ENCODE measurements at regions not wholly inside any gene's neighbourhood (a gene's known extent, or its start where the extent isn't known, plus 50 kb on each side); places are given as distances from the start of the nearest gene placed in this dataset.

DNA sequence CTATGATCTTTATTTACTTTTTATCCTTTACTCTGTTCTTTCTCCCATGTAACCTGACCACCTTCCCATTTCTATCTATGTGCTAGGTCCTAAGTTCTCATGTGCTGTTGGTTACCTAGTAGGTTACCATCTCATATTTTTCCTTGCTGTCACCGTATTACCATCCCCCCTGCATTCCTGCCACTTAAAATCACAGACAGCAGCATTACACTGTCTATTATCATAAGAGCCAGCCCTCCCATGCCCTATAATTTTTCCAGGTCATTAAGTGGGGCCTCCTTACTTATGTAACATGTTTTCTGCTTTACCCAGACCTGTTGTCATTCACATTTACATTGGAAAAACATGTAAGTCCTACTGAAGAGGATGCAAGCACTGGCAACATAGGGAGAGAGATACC is 202.9 kb downstream of the HS3ST3A1 start:
- no peak overlapping the region for H3K4me3 Mint-ChIP-seq
- no peaks in the 10 kb centered on the region for H3K27me3 Mint-ChIP-seq (ENCODE audit: insufficient read depth)
- no peak overlapping the region for H3K27ac Mint-ChIP-seq
- H3K9me3 Mint-ChIP-seq = no peaks in the 10 kb centered on the region
- no peak for DNase-seq
- H3K36me3 Mint-ChIP-seq (ENCODE audit: low read depth) = no peaks in the 10 kb centered on the region
- TF ChIP-seq, protein P1, sequence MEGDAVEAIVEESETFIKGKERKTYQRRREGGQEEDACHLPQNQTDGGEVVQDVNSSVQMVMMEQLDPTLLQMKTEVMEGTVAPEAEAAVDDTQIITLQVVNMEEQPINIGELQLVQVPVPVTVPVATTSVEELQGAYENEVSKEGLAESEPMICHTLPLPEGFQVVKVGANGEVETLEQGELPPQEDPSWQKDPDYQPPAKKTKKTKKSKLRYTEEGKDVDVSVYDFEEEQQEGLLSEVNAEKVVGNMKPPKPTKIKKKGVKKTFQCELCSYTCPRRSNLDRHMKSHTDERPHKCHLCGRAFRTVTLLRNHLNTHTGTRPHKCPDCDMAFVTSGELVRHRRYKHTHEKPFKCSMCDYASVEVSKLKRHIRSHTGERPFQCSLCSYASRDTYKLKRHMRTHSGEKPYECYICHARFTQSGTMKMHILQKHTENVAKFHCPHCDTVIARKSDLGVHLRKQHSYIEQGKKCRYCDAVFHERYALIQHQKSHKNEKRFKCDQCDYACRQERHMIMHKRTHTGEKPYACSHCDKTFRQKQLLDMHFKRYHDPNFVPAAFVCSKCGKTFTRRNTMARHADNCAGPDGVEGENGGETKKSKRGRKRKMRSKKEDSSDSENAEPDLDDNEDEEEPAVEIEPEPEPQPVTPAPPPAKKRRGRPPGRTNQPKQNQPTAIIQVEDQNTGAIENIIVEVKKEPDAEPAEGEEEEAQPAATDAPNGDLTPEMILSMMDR (IDR thresholded peaks at IDR 0.05) = no peak
- H3K4me1 Mint-ChIP-seq (ENCODE audit: low read depth) = peaks cover 38% of the 10 kb centered on the region

DNA sequence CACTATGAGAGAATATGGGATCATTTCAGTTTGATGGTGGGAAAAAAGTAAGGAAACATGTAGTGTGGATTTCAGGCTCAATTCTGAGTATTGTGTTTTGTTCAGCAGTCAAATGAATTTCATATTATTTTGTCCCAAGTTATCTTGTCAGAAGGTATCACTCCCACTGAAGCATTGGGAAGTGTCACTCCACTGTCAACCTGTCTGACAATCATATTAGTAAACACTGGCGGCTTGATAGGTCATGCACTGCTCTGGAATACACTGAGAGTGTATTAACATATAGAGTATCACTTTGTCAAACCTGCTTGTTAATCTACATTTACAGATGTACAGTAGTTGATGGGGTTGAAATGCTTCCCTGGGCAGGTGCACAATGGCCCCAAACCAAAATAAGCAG is 203.6 kb downstream of the HS3ST3A1 start:
- DNase-seq = no peak
- Mint-ChIP-seq H3K36me3 (ENCODE audit: low read depth) (no peaks in the 10 kb centered on the region), H3K4me1 (ENCODE audit: low read depth) (peaks cover 39% of the 10 kb centered on the region), H3K27ac (no peak overlapping the region), H3K4me3 (no peak overlapping the region), H3K9me3 (no peaks in the 10 kb centered on the region), H3K27me3 (ENCODE audit: insufficient read depth) (no peaks in the 10 kb centered on the region)
- TF ChIP-seq, protein P1 (IDR thresholded peaks at IDR 0.05) = no peak

DNA sequence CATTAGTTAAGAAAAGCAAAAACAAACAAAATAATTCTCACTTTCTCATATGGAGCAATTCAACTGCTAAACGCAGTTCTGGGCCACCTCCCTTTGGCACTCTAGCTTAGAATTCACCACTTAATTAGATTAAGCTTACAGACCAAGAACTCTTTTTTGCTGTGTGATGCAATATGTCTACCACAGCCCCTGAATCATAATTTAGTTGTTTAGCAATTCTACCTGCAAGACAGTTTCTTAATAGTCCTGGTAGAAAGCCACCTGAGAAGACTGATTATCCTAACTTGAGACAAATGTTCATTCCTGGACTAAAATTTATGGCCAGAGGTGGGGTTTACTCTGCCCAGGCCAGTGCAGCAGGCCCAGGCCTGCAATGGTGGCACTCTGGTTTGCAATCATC is 205.9 kb downstream of the HS3ST3A1 start:
- H3K9me3 Mint-ChIP-seq = no peaks in the 10 kb centered on the region
- H3K27ac Mint-ChIP-seq = peak overlapping the region; percentile 32; the same call in 1 of the 2 replicates
- H3K4me1 Mint-ChIP-seq (ENCODE audit: low read depth) = peaks cover 54% of the 10 kb centered on the region
- no peak for DNase-seq
- no peak overlapping the region for H3K4me3 Mint-ChIP-seq
- H3K36me3 Mint-ChIP-seq (ENCODE audit: low read depth) = no peaks in the 10 kb centered on the region
- H3K27me3 Mint-ChIP-seq (ENCODE audit: insufficient read depth) = no peaks in the 10 kb centered on the region
- TF ChIP-seq, protein P1 (IDR thresholded peaks at IDR 0.05) = no peak

DNA sequence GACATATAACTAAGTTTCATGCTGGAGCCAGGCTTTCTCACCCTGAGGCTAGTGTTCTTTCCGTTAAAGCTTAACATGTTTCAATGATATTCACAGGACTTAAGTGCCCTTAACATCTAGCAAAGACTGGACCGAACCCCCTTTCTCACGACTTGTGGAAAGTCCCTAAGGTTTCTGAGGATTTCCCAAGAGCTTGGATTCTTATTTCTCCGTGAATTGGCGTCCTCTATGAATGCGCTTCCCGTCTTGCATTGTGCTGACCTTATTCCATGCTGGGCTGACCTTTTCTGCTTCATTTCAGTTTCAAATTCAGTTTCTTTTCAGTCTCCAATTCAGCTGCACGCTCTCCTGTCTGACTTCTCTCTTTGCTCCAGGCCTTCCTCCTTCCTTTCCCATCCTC is 206.4 kb downstream of the HS3ST3A1 start:
- H3K9me3 Mint-ChIP-seq = no peaks in the 10 kb centered on the region
- no peak for DNase-seq
- H3K4me1 Mint-ChIP-seq (ENCODE audit: low read depth) = peaks cover 49% of the 10 kb centered on the region
- no peaks in the 10 kb centered on the region for H3K36me3 Mint-ChIP-seq (ENCODE audit: low read depth)
- peak overlapping the region; percentile 32; the same call in 1 of the 2 replicates for H3K27ac Mint-ChIP-seq
- H3K27me3 Mint-ChIP-seq (ENCODE audit: insufficient read depth) = no peaks in the 10 kb centered on the region
- no peak overlapping the region for H3K4me3 Mint-ChIP-seq
- TF ChIP-seq, protein P1 (IDR thresholded peaks at IDR 0.05) = no peak

DNA sequence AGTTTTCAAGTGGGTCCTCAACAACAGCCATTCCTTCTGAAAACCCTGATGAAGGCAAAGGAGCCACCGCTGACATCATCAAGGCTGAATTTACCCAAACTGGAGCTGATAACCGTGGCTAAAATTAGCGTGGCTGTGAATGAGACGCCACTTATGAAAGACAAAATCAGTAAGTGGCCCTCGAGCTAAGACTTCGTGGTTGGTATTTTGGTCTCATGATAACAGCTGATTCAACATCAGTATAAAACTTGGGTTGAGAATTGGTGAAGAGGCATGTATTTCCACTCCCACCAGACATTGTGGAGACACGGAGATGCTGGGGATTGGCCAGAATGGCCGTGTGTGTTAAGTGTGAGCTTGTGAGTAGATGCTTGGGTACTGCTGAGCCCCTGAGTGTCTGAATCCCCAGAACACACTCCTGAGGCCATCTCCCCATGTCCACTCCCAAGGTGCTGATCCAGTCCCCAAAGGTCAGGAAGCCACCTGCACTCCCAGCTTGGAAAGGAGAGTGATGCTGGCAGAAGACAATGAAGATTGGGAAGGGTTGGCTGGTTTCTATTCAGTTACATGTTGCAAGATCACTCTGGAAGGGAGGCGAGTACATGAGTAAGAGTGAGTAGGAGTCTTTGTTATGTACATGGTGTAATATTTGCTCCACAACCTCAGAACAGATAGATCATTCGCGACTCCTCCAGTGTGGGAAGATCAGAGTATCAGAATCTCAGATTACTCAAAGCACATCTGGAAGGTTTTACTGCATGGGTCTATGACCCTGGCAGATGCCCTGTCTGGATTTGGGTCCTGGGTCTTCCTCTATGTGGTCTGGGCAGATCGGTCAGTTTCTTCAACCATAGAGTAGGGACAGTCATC is 207.7 kb downstream of the HS3ST3A1 start:
- Mint-ChIP-seq H3K27ac (peak overlapping the region; percentile 73), H3K4me3 (no peak overlapping the region; the same call in 1 of the 2 replicates), H3K4me1 (ENCODE audit: low read depth) (peaks cover 40% of the 10 kb centered on the region), H3K27me3 (ENCODE audit: insufficient read depth) (no peaks in the 10 kb centered on the region; the same call in 1 of the 2 replicates), H3K36me3 (ENCODE audit: low read depth) (no peaks in the 10 kb centered on the region), H3K9me3 (no peaks in the 10 kb centered on the region)
- DNase-seq = peak; percentile 64
- TF ChIP-seq, protein P1 (IDR thresholded peaks at IDR 0.05) = no peak
